GM19395 (cell line): ENCODE measurements at regions not wholly inside any gene's neighbourhood (a gene's known extent, or its start where the extent isn't known, plus 50 kb on each side); places are given as distances from the start of the nearest gene placed in this dataset.
"Not testable (repeated sequence)": the region's sequence is repeated elsewhere in the genome, so short reads cannot be mapped to it uniquely, and the experiment has no call there.

Experiments used
- ATAC-seq: cut with Tn5 transposase; IDR thresholded peaks from one replicate; pipeline ENCODE4 v1.9.1; 2021; ENCODE audit warnings: mild to moderate bottlenecking, moderate library complexity; ENCODE audit not compliant: unreplicated experiment

DNA sequence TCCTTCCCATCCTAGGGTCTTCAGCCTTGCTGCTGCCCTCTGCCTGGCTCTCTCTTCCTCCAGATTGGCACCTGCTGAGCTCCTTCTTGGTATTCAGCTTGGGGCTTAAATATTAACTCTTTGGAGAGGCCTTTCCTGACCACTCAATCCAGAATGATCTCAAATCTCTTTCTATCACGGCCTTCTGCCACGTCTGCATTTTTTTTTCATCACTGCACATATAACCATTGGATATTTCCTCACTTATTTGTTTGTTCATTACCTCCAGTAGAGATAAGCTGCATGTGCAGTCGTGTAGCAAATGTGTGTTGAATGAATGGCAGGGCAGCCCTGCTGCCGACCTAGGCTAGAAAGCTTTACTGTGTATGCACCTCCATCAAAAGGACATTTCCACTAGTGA is 51.6 kb upstream of the MPP7 start:
- ATAC-seq, result no peak

- no peak for ATAC-seq
Measured at GRCh38 chr10:28355376-28355775, 52.5 kb upstream of the MPP7 start.

DNA sequence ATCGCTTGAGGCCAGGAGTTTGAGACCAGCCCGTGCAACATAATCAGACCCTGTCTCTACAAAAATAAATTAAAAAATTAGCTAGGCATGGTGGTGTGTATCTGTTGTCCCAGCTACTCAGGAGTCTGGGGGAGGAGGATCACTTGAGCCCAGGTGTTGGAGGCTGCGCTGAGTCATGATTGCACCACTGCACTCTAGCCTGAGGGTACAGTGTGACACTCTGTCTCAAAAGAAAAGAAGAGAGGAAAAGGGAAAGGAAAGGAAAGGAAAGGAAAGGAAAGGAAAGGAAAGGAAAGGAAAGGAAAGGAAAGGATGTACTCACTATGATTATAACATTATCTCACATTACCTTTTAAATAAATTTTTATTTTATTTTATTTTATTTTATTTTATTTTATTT is 56.5 kb upstream of the MPP7 start:
- ATAC-seq, result no peak

DNA sequence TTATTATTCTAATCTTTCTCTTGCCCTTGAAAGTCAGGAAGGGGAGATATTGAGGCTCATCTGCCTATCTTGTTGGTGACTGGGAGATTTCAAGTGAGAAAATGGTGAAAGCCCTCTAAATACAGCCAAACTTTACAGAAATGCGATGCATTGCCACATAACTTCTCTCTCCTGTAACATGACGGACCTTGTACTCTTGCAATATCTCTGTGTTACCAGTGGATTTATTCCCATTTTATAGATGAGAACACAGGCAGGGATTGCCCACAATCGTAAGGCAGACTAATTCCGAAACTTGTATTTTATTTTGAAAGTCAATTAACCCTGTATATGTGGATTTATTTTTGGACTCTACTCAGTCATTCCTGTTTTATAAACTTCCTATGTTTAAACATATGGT is 57.3 kb upstream of the MPP7 start:
- ATAC-seq, result no peak

- no peak for ATAC-seq
Measured at GRCh38 chr10:28363376-28363775, 60.5 kb upstream of the MPP7 start.

DNA sequence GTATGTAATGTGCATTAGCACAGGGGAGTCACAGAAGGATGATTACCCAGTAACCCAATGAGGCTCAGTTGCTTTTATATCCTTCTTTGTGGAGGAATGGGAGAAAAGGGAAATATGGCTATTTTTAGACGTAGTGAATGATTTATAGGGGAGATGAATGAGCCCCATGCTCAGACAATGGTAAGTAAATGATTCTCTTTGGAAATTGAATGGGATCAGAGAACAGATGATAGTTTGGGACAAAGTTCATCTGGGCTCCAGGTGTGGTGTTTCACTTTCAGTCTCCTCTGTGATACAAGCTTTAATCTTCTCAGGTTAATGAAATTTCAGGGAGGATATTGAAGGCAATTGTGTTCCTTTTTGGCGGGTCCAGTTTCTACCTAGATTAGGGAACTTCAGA is 63.0 kb upstream of the MPP7 start:
- ATAC-seq, result no peak

DNA sequence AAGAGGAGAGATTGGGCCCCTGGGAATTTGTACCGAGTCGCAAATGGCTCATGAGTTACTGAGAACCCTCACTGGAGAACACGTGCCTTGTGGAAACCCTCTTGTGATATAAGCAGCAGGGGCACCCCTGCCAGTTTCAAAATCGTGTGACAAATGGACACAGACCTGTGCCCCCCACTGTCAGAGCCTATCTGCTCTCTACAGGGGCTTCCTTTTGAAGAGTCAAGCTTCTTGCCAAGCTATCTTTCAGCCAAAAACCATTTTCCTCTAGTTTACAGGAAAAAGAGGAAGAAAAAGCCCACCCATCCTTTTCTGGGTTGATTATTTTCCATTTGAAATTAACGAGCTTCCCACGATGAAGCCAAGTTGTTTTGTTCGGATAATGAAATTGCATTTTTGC is 64.1 kb upstream of the MPP7 start:
- ATAC-seq, result no peak

DNA sequence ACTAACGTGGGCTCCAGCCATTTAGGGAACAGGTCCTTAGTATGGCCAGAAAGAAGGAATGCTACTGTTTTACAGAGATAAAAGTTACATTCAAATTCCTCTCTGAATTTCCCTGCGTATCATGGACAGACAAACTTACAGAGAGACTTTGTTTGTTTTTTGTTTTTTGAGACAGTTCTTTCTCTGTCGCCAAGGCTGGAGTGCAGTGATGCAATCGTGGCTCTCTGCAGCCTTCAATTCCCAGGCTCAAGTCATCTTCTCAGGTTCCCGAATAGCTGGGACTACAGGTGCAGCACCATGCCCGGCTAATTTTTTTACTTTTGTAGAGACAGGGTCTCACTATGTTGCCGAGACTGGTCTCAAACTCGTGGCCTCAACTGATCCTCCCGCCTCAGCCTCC is 64.5 kb upstream of the MPP7 start:
- no peak for ATAC-seq

GRCh38 chr10:28367929-28368484 is 65.1 kb upstream of the MPP7 start:
- ATAC-seq, result peak; percentile 99

DNA sequence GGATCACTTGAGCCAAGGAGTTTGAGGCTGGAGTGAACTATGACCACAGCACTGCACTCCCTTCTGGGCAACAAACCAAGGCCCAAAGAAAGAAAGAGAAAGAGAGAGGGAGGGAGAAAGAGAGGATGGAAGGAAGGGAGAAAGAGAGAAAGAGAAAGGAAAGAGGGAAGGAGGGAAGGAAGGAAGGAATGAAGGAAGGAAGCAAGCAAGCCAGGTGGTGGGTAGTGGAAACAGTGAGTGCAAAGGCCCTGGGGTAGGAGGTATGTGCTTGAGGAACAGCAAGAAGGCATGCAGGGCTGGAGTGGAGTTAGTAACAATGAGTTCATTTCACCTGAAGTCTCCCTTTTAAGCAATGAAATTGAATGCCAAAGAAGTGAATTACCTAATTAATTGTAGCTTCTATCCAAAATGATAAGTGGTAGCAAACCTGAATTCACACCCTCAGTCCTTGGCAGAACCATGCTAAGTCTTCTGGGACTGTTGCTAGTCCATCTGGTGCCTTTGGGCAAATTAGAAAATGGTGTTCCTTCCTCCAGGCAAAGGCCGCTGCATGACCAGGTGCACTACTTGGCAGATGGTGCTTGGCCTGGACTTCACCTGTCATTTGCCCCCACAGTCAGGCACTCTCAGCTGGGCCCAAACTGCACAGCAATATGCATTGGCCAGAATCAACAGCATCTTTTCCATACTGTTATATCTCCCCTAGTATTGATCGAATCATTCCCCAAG is 67.4 kb upstream of the MPP7 start:
- ATAC-seq, result no peak

DNA sequence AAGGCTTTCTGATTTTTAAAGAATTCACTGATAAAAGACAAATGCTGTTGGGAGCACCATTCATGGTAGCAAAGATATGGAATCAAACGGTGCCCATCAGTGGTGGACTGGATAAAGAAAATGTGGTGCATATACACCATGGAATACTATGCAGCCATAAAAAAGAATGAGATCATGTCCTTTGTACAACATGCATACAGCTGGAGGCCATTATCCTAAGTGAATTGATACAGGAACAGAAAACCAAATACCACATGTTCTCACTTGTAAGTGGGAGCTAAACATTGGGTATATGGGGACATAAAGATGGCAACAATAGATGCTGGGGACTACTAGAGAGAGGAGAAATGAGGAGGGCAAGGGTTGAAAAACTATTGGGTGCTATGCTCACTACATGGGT is 68.8 kb upstream of the MPP7 start:
- ATAC-seq, result not testable (repeated sequence)

- no peak for ATAC-seq
Measured at GRCh38 chr10:28374036-28374435, 71.2 kb upstream of the MPP7 start.

DNA sequence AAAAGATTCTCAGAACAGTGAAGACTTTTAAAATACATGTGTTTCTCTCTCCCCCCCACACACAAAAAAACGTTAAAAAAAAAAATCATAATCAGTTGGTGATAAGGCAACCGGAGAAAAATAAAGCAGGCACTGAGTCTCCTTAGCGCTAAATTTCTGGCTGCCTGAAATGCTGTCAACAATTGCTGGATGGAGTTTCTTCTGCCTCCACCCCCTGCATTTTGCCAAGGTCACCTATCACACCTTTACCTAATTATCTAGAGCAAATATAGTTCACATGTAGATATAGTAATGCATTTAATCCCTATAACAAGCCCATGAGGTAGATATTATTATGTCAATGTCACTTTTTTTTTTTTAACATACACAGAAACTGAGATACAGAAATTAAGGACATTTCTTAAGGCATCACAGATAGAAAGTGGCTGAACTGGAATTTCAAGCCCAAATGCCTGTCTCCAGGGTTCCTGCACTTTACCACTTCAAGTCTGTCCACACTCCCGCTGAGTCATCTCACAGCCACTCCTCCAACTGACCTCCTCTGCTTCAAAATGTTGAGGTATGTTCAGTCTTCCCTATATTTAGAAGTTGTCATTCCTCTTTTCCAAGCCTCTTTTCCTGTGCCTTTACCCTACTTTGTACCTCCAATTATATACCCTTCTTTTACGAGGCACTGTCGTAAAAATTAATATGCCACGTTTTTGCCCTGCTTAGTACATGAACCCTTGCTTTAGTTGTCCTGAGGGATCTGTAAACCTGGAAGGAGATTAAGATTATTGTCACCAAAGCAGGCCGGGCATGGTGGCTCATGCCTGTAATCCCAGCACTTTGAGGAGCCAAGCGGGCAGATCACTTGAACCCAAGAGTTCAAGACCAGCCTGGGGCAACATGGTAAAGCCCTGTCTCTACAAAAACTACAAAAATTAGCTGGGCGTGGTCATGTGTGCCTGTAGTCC is 72.8 kb upstream of the MPP7 start:
- ATAC-seq, result no peak

DNA sequence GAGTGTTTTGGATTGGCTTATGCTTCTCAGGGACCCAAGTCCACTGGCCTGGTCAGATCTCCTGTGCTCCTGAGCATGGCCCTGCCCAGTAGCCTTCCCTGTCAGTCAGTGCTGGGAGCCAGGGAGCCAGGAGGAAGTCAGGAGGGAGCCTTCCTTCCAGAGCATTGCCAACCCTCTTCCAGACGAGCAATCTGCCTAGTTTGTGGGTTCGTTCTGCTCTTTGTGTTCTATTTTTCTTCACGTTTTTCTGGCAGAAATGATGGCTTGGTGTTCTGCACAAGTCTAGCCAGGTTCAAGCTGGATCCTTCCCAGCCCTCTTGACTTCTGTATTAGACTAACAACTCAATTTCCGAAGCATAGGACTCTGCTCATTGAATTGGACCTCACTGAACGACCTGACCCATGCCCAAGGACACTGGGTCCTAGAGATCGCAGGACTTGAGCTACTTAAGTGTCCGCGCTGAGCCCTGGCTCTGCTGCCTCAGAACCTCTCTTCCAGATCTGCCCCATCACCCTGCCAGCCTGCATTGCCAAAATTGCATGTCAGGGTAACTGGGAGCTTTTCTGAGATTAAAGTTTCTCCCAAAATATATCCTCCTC is 76.2 kb upstream of the MPP7 start:
- ATAC-seq, result no peak

DNA sequence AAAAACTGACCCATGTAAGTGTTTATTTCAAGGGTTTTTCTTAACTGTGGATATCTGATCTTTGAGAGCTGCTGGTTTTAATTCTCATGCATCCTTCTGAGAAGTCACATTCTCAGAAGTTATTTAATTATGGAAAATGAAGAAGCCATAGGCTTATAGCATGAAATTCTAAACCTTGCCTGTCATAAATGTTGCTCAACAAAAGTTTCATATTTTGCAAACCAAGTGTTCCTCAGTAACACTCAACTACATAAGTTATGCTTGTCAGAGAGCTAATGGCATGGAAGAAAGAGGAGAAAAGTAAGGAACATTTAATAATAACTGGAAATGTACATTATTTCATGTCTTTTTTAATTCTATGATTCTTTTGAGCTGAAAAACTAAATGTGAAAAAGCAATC is 78.6 kb upstream of the MPP7 start:
- ATAC-seq, result no peak

GRCh38 chr10:28381903-28382347 is 79.1 kb upstream of the MPP7 start:
- peak; percentile 89 for ATAC-seq

DNA sequence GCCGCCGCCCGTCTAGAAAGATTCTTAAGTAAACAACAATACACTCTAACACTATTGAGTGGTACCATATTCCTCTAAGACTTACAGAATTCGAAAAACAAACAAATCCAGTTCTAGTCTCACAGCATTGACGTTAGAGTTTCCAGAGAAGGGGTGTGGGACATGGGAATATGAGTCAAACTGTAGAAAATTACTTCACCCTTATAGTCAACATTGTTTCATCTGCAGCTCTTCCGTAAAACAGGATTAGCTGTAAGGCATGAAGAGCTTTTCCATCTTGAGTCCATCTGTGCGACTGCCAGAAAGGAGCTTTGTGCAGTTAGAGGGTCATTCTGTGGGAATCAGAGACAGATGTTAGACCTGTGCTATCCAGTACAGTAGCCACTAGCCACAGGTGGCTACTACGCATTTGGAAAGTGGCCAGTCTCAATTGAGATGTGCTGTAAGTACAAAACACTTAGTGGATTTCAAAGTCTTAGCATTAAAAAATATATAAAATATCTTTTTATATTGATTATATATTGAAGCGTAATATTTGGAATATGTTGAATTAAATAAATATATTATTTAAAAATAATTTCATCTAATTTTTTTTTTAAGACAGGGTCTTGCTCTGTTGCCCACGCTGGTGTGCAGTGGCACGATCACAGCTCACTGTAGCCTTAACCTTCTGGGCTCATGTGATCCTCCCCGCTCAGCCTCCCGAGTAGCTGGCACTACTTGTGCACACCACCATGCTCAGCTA is 79.8 kb upstream of the MPP7 start:
- no peak for ATAC-seq

GRCh38 chr10:28384557-28384956 is 81.7 kb upstream of the MPP7 start:
- ATAC-seq, result no peak

DNA sequence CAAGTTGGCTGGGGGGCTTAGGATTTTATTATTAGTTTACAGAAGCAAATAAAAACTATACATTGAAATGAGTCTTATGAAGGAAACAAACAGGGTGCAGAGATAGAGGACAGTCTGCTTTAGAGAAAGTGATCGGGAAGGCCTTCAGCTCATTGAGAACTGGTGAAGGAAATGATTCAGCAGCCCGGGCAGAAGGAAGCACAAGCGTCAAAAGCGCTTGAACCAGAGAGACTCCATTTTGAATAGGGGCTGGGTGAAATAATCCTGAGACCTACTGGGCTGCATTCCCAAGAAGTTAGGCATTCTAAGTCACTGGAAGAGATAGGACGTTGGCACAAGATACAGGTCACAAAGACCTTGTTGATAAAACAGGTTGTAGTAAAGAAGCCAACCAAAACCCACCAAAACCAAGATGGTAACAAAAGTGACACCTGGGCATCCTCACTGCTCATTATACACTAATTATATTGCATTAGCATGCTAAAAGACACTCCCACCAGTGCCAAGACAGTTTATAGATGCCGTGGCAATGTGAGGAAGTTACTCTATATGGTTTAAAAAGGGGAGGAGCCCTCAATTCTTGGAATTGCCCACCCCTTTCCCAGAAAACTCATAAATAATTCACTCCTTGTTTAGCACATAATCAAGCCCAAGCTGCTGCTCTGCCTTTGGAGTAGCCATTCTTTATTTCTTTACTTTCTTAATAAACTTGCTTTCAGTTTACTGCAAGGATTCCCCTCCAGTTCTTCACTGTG is 83.1 kb upstream of the MPP7 start:
- ATAC-seq, result no peak

DNA sequence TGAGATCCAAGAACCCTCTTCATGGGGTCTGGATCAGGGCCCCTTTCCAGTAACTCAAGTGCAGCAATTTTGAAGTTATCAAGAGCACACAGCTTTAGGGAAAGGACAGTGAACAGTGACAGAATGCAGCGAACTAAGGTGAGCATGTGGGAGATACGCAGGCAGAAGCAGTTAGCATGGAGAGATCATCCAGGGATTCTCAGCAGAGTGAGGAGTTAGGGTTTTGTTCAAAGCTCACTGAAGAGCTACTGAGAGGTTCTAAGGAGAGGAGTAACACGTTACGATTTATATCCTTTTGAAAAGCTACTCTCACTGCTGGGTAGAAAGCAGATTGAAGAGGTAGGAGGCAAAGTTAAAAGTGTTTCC is 83.6 kb upstream of the MPP7 start:
- no peak for ATAC-seq
